SU-DHL-6 (cell line): ENCODE measurements at regions not wholly inside any gene's neighbourhood (a gene's known extent, or its start where the extent isn't known, plus 50 kb on each side); places are given as distances from the start of the nearest gene placed in this dataset.

Experiments
- H2AFZ ChIP-seq: fragments of 200-600 bp; sonication (generic); 2 replicates; pipeline ENCODE4 v1.6.1; 2014; ENCODE audit warnings: low read depth, mild to moderate bottlenecking, moderate library complexity, mixed read lengths, antibody characterized with exemption, low read length; ENCODE audit not compliant: severe bottlenecking
- H3F3A ChIP-seq: fragments of 200-600 bp; shearing (Covaris generic); 2 replicates; pipeline ENCODE4 v1.6.0; 2016; ENCODE audit warnings: antibody characterized with exemption, mild to moderate bottlenecking; ENCODE audit not compliant: insufficient read depth
- H3K27ac ChIP-seq: fragments of 200-600 bp; sonication (generic); 2 replicates; pipeline ENCODE4 v1.5.1; 2016; ENCODE audit warnings: low read depth, mild to moderate bottlenecking, low read length, moderate library complexity, mixed read lengths
- H3K27me3 ChIP-seq: fragments of 200-600 bp; sonication (generic), shearing (Covaris generic); 2 replicates; pipeline ENCODE4 v1.6.0; 2014; ENCODE audit warnings: mild to moderate bottlenecking, low read length
- H3K36me3 ChIP-seq: fragments of 200-600 bp; sonication (generic); 2 replicates; pipeline ENCODE4 v1.6.1; 2014; ENCODE audit warnings: mild to moderate bottlenecking, low read length, mixed read lengths
- H3K4me2 ChIP-seq: fragments of 300-600, 200-600 bp; shearing (Covaris generic), sonication (generic); 2 replicates; pipeline ENCODE4 v1.6.0; 2014; ENCODE audit warnings: low read length, low read depth, mild to moderate bottlenecking; ENCODE audit not compliant: poor library complexity, severe bottlenecking
- H3K4me3 ChIP-seq: fragments of 200-600 bp; sonication (generic); 2 replicates; pipeline ENCODE4 v1.5.1; 2014; ENCODE audit warnings: antibody characterized with exemption, low read length, mild to moderate bottlenecking, mixed read lengths; ENCODE audit not compliant: insufficient read depth, poor library complexity, severe bottlenecking
- H3K79me2 ChIP-seq: fragments of 200-600 bp; sonication (generic); 2 replicates; pipeline ENCODE4 v1.6.1; 2014; ENCODE audit warnings: mild to moderate bottlenecking, low read length, moderate library complexity; ENCODE audit not compliant: insufficient read depth
- H3K9ac ChIP-seq: fragments of 200-600 bp; sonication (generic); 2 replicates; pipeline ENCODE4 v1.7.0; 2014; ENCODE audit warnings: mild to moderate bottlenecking, low read length
- H3K9me2 ChIP-seq: fragments of 200-600 bp; sonication (generic); replicated peaks from 2 replicates; pipeline ENCODE4 v1.6.1; 2014; ENCODE audit warnings: low read length; ENCODE audit not compliant: insufficient read depth
- H3K9me3 ChIP-seq: fragments of 200-600 bp; sonication (generic); 2 replicates; pipeline ENCODE4 v1.6.1; 2014; ENCODE audit warnings: low read length, mixed read lengths; ENCODE audit not compliant: insufficient read depth
- H4K20me1 ChIP-seq: fragments of 200-600 bp; sonication (generic); 2 replicates; pipeline ENCODE4 v1.6.1; 2014; ENCODE audit warnings: low read depth, mild to moderate bottlenecking, antibody characterized with exemption, low read length, moderate library complexity, mixed read lengths
- EZH2phosphoT487 ChIP-seq: fragments of 200-600 bp; sonication (generic), shearing (Covaris generic); conservative IDR thresholded peaks from 2 replicates; pipeline ENCODE4 v1.6.1; 2018; ENCODE audit warnings: mild to moderate bottlenecking, antibody characterized with exemption, low read length, moderate library complexity, mixed read lengths
- TF ChIP-seq, protein P1 (sequence below): fragments of 200-600 bp; sonication (generic); IDR thresholded peaks from one replicate; pipeline ENCODE4 v1.5.1; 2017; ENCODE audit warnings: antibody characterized with exemption, mild to moderate bottlenecking, low read length, moderate library complexity; ENCODE audit not compliant: insufficient read depth, poor library complexity, severe bottlenecking

GRCh38 chr6:156337801-156338200 lies 439.4 kb upstream of the ARID1B start:
- TF ChIP-seq, protein P1, sequence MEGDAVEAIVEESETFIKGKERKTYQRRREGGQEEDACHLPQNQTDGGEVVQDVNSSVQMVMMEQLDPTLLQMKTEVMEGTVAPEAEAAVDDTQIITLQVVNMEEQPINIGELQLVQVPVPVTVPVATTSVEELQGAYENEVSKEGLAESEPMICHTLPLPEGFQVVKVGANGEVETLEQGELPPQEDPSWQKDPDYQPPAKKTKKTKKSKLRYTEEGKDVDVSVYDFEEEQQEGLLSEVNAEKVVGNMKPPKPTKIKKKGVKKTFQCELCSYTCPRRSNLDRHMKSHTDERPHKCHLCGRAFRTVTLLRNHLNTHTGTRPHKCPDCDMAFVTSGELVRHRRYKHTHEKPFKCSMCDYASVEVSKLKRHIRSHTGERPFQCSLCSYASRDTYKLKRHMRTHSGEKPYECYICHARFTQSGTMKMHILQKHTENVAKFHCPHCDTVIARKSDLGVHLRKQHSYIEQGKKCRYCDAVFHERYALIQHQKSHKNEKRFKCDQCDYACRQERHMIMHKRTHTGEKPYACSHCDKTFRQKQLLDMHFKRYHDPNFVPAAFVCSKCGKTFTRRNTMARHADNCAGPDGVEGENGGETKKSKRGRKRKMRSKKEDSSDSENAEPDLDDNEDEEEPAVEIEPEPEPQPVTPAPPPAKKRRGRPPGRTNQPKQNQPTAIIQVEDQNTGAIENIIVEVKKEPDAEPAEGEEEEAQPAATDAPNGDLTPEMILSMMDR, result no peak
- TF ChIP-seq EZH2phosphoT487, result no peak

GRCh38 chr6:156336733-156337132 lies 440.4 kb upstream of the ARID1B start:
- H3K9me2 ChIP-seq, result no peaks in the 10 kb centered on the region
- no peaks in the 10 kb centered on the region for H4K20me1 ChIP-seq
- H3K79me2 ChIP-seq, result no peaks in the 10 kb centered on the region
- peaks cover 8% of the 10 kb centered on the region; the same call in 1 of the 2 replicates for H3K9me3 ChIP-seq
- H3K9ac ChIP-seq, result no peak overlapping the region
- no peaks in the 10 kb centered on the region for H3K27me3 ChIP-seq
- TF ChIP-seq, protein P1, result no peak
- no peak for TF ChIP-seq EZH2phosphoT487
- H3K27ac ChIP-seq, result no peak overlapping the region
- peaks cover 4% of the 10 kb centered on the region; the same call in 1 of the 2 replicates for H3K36me3 ChIP-seq
- H3K4me2 ChIP-seq, result no peak overlapping the region
- H3K4me3 ChIP-seq, result no peak overlapping the region
- H2AFZ ChIP-seq, result no peak overlapping the region
- no peaks in the 10 kb centered on the region for H3F3A ChIP-seq

More at GRCh38 chr6:156337801-156338200, 439.4 kb upstream of the ARID1B start:
- peaks cover 5% of the 10 kb centered on the region; the same call in 1 of the 2 replicates for H3K9me3 ChIP-seq
- H2AFZ ChIP-seq, result no peak overlapping the region
- no peak overlapping the region for H3K4me2 ChIP-seq
- H4K20me1 ChIP-seq, result no peaks in the 10 kb centered on the region
- H3K9me2 ChIP-seq, result no peaks in the 10 kb centered on the region
- H3K4me3 ChIP-seq, result no peak overlapping the region
- H3K27ac ChIP-seq, result no peak overlapping the region
- peaks cover 2% of the 10 kb centered on the region; the same call in 1 of the 2 replicates for H3K36me3 ChIP-seq
- H3K27me3 ChIP-seq, result no peaks in the 10 kb centered on the region
- H3K9ac ChIP-seq, result no peak overlapping the region
- no peaks in the 10 kb centered on the region for H3F3A ChIP-seq
- H3K79me2 ChIP-seq, result no peaks in the 10 kb centered on the region

GRCh38 chr6:156336089-156336488 lies 441.1 kb upstream of the ARID1B start:
- Histone ChIP-seq H4K20me1 (no peaks in the 10 kb centered on the region), H3K4me3 (no peak overlapping the region), H3K27me3 (no peaks in the 10 kb centered on the region), H3K9me2 (no peaks in the 10 kb centered on the region), H3K36me3 (peaks cover 4% of the 10 kb centered on the region; the same call in 1 of the 2 replicates), H3K79me2 (no peaks in the 10 kb centered on the region), H3K9me3 (peaks cover 8% of the 10 kb centered on the region; the same call in 1 of the 2 replicates), H3F3A (no peaks in the 10 kb centered on the region), H3K9ac (no peak overlapping the region), H3K4me2 (no peak overlapping the region), H3K27ac (no peak overlapping the region), H2AFZ (no peak overlapping the region)
- TF ChIP-seq, protein P1, result no peak
- no peak for TF ChIP-seq EZH2phosphoT487
